ENCODE measurements at regions not wholly inside any gene's neighbourhood (a gene's known extent, or its start where the extent isn't known, plus 50 kb on each side); places are given as distances from the start of the nearest gene placed in this dataset.

DNA sequence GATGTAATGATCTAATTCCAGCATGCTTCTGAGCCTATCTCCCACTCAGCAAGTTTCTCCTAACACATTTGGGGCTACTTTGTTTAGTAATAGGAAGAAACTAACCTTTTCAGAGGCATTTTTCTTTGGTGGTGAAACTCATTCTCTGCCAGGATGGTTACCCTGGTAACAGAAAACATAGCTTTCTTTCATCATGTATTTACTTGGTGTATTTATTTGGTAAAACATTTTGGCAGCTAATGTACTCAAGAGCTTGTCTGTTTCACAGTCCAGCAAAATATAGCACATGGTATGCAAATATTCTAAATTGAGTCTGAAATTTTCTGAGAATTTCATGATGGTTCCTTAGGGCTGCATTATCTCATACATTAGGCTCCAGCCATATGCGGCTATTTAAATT lies 100.0 kb downstream of the SLC35B3 start:
- Histone ChIP-seq H3K4me3 (ENCODE audit: low read depth in 2 of 2, low read length in 1 of 2) (no peak overlapping the region), H3K9me3 (no peaks in the 10 kb centered on the region), H3K4me2 (no peak overlapping the region), H4K20me1 (ENCODE audit: insufficient read depth) (no peaks in the 10 kb centered on the region), H3K27me3 (ENCODE audit: insufficient read depth) (no peaks in the 10 kb centered on the region), H3K79me2 (ENCODE audit: insufficient read depth) (no peaks in the 10 kb centered on the region), H2AFZ (ENCODE audit: low read depth) (no peak overlapping the region), H3K9ac (no peak overlapping the region), H3K4me1 (ENCODE audit: control insufficient read depth in 1 of 2, insufficient read depth in 2 of 2, low read depth in 1 of 2, low read length in 1 of 2) (no peaks in the 10 kb centered on the region), H3K36me3 (replicated peaks in 1 of 2; ENCODE audit: control insufficient read depth in 1 of 2, insufficient read depth in 2 of 2, low read length in 1 of 2) (no peaks in the 10 kb centered on the region), H3K9me2 (no peaks in the 10 kb centered on the region), H3F3A (replicated peaks; ENCODE audit: insufficient read depth) (no peaks in the 10 kb centered on the region), H3K27ac (ENCODE audit: low read depth in 2 of 2, low read length in 1 of 2) (no peak overlapping the region)
- DNase-seq = no peak
- POLR2A ChIA-PET = no interaction called here
- TF ChIP-seq, protein P1, sequence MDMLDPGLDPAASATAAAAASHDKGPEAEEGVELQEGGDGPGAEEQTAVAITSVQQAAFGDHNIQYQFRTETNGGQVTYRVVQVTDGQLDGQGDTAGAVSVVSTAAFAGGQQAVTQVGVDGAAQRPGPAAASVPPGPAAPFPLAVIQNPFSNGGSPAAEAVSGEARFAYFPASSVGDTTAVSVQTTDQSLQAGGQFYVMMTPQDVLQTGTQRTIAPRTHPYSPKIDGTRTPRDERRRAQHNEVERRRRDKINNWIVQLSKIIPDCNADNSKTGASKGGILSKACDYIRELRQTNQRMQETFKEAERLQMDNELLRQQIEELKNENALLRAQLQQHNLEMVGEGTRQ (IDR thresholded peaks at IDR 0.05; ENCODE audit: borderline replicate concordance, low read depth, low read length) = no peak
- TF ChIP-seq, protein P2, sequence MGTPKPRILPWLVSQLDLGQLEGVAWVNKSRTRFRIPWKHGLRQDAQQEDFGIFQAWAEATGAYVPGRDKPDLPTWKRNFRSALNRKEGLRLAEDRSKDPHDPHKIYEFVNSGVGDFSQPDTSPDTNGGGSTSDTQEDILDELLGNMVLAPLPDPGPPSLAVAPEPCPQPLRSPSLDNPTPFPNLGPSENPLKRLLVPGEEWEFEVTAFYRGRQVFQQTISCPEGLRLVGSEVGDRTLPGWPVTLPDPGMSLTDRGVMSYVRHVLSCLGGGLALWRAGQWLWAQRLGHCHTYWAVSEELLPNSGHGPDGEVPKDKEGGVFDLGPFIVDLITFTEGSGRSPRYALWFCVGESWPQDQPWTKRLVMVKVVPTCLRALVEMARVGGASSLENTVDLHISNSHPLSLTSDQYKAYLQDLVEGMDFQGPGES (IDR thresholded peaks at IDR 0.05; ENCODE audit: low read depth, low read length) = no peak
- TF ChIP-seq, protein P3, sequence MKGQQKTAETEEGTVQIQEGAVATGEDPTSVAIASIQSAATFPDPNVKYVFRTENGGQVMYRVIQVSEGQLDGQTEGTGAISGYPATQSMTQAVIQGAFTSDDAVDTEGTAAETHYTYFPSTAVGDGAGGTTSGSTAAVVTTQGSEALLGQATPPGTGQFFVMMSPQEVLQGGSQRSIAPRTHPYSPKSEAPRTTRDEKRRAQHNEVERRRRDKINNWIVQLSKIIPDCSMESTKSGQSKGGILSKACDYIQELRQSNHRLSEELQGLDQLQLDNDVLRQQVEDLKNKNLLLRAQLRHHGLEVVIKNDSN (IDR thresholded peaks at IDR 0.05; ENCODE audit: borderline replicate concordance, low read depth) = no peak
- TF ChIP-seq, protein P4, sequence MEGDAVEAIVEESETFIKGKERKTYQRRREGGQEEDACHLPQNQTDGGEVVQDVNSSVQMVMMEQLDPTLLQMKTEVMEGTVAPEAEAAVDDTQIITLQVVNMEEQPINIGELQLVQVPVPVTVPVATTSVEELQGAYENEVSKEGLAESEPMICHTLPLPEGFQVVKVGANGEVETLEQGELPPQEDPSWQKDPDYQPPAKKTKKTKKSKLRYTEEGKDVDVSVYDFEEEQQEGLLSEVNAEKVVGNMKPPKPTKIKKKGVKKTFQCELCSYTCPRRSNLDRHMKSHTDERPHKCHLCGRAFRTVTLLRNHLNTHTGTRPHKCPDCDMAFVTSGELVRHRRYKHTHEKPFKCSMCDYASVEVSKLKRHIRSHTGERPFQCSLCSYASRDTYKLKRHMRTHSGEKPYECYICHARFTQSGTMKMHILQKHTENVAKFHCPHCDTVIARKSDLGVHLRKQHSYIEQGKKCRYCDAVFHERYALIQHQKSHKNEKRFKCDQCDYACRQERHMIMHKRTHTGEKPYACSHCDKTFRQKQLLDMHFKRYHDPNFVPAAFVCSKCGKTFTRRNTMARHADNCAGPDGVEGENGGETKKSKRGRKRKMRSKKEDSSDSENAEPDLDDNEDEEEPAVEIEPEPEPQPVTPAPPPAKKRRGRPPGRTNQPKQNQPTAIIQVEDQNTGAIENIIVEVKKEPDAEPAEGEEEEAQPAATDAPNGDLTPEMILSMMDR (IDR thresholded peaks at IDR 0.05) = no peak
- TF ChIP-seq RFX5 (IDR thresholded peaks at IDR 0.05; ENCODE audit: low read length) = no peak
- no peak for TF ChIP-seq NFIC (IDR thresholded peaks at IDR 0.05; ENCODE audit: borderline replicate concordance)
- TF ChIP-seq MXI1 (IDR thresholded peaks at IDR 0.05; ENCODE audit: low read depth, low read length) = no peak
- no peak for TF ChIP-seq CHD2 (IDR thresholded peaks at IDR 0.05; ENCODE audit: low read length, partially characterized antibody)
- no peak for TF ChIP-seq POLR2AphosphoS5 (IDR thresholded peaks at IDR 0.05; ENCODE audit: low read depth, low read length)
- no peak for TF ChIP-seq RCOR1 (IDR thresholded peaks at IDR 0.05; ENCODE audit: low read length)
- CTCF ChIA-PET = no interaction called here
- 93% methylated on average over 1 of the region's 1 CpG for WGBS (ENCODE audit: low lambda C conversion rate)

DNA sequence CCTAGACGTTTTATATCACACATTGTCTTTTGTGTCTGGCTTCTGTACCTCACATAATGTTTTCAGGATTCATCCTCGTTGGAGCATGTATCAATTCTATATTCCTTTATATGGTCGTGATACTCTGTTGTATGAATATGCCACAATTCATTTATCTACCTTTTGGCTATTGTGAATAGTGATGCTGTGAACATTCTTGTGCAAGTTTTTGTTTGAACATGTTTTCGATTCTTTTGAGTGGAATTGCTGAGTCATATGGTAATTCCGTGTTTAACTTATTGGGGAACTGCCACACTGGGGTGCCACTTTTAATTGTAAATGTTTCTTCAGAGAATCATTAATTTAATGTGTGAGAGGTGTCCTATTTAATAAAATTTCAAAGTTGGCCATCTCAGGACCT lies 101.2 kb downstream of the SLC35B3 start:
- H2AFZ ChIP-seq (ENCODE audit: low read depth) = no peak overlapping the region
- no peak overlapping the region for H3K9ac ChIP-seq
- no peak overlapping the region for H3K4me3 ChIP-seq (ENCODE audit: low read depth in 2 of 2, low read length in 1 of 2)
- no peaks in the 10 kb centered on the region; a peak in 1 of 4 replicates for H3K4me1 ChIP-seq (ENCODE audit: control insufficient read depth in 1 of 2, insufficient read depth in 2 of 2, low read depth in 1 of 2, low read length in 1 of 2)
- H3K9me2 ChIP-seq = no peaks in the 10 kb centered on the region
- no peak for DNase-seq
- no peaks in the 10 kb centered on the region for H3K27me3 ChIP-seq (ENCODE audit: insufficient read depth)
- no peaks in the 10 kb centered on the region for H3K36me3 ChIP-seq (replicated peaks in 1 of 2; ENCODE audit: control insufficient read depth in 1 of 2, insufficient read depth in 2 of 2, low read length in 1 of 2)
- H4K20me1 ChIP-seq (ENCODE audit: insufficient read depth) = no peaks in the 10 kb centered on the region
- no peak overlapping the region for H3K4me2 ChIP-seq
- no peaks in the 10 kb centered on the region for H3F3A ChIP-seq (replicated peaks; ENCODE audit: insufficient read depth)
- H3K79me2 ChIP-seq (ENCODE audit: insufficient read depth) = no peaks in the 10 kb centered on the region
- no peaks in the 10 kb centered on the region for H3K9me3 ChIP-seq
- no peak overlapping the region for H3K27ac ChIP-seq (ENCODE audit: low read depth in 2 of 2, low read length in 1 of 2)
- POLR2A ChIA-PET = no interaction called here
- 12% methylated on average over 5 of the region's 5 CpGs for WGBS (ENCODE audit: low lambda C conversion rate)
- CTCF ChIA-PET = no interaction called here
- TF ChIP-seq NRF1 (IDR thresholded peaks at IDR 0.05; ENCODE audit: low read depth, low read length) (no peak), TAF1 (IDR thresholded peaks at IDR 0.05; ENCODE audit: borderline replicate concordance, low read depth, low read length) (no peak), MEF2A (IDR thresholded peaks at IDR 0.05; ENCODE audit: borderline replicate concordance, low read depth) (no peak), GABPA (IDR thresholded peaks at IDR 0.05; ENCODE audit: low read depth) (no peak), ELF1 (IDR thresholded peaks at IDR 0.05) (no peak), MXI1 (IDR thresholded peaks at IDR 0.05; ENCODE audit: low read depth, low read length) (no peak), GATA2 (CRISPR knock-in tag; IDR thresholded peaks at IDR 0.05) (no peak), NFIC (IDR thresholded peaks at IDR 0.05; ENCODE audit: borderline replicate concordance) (no peak), FOXJ3 (CRISPR knock-in tag; IDR thresholded peaks at IDR 0.05) (no peak), YY1 (IDR thresholded peaks at IDR 0.05; ENCODE audit: low read depth) (no peak), EZH2phosphoT487 (IDR thresholded peaks at IDR 0.05; ENCODE audit: borderline replicate concordance, low read depth) (no peak), CHD2 (IDR thresholded peaks at IDR 0.05; ENCODE audit: low read length, partially characterized antibody) (no peak)
- TF ChIP-seq, protein P5, sequence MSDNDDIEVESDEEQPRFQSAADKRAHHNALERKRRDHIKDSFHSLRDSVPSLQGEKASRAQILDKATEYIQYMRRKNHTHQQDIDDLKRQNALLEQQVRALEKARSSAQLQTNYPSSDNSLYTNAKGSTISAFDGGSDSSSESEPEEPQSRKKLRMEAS (IDR thresholded peaks at IDR 0.05; ENCODE audit: low read depth) = no peak
- TF ChIP-seq, protein P2 (IDR thresholded peaks at IDR 0.05; ENCODE audit: low read depth, low read length) = no peak
